ENCODE measurements at regions not wholly inside any gene's neighbourhood (a gene's known extent, or its start where the extent isn't known, plus 50 kb on each side); places are given as distances from the start of the nearest gene placed in this dataset.

DNA sequence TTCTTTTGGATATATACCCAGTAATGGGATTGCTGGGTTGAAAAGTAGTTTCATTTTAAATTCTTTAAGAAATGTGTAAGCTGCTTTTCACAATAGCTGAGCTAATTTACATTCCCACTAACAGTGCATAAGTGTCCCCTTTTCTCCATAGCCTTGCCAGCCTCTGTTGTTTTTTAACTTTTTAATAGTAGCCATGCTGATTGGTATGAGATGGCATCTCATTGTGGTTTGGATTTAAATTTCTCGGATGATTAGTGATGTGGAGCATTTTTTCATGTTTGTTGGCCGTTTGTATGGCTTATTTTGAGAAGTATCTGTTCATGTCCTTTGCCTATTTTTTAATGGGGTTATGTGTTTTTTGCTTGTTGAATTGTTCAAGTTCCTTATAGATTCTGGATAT, 444.3 kb upstream of the ATP11B start:
- TF ChIP-seq CTCF (IDR thresholded peaks at IDR 0.05) (no peak), POLR2A (IDR thresholded peaks at IDR 0.05) (no peak)

Measured in vagina (tissue), 2 donors.